Putamen (tissue), 1 donor: ENCODE measurements at regions not wholly inside any gene's neighbourhood (a gene's known extent, or its start where the extent isn't known, plus 50 kb on each side); places are given as distances from the start of the nearest gene placed in this dataset.
"Not testable (repeated sequence)": the region's sequence is repeated elsewhere in the genome, so short reads cannot be mapped to it uniquely, and the experiment has no call there.

ENCODE experiments used
- DNase-seq: peaks from one replicate; pipeline ENCODE4 v3.0.0-alpha.2; 2016; ENCODE audit warnings: low spot score

DNA sequence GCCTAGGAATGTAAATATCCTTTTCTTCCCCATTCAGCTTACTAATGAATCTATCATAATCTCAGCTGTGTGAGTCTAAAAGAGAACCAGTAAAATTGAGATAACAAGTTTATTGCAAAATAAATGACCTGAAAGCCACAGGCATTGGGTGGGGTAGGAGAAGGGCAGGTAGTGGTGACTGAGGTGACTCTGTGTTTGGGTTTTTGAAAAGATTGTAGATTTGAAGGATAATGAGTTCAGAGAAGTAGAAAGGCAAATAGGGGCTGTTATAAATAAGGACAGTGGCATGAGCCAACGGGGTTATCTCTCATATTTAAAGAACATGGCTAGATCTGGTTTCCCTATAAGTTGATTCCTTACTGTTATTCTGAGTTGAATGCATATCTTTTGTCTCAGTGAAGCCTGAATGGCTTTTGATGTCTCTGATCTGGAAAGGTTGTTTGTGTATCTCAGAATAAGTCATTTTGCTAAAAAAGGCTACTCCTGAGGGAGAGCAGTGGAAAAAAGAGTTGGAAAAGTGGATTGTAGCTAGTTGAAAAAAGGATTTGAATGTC lies 92.3 kb upstream of the TPTE start:
- not testable (repeated sequence) for DNase-seq

DNA sequence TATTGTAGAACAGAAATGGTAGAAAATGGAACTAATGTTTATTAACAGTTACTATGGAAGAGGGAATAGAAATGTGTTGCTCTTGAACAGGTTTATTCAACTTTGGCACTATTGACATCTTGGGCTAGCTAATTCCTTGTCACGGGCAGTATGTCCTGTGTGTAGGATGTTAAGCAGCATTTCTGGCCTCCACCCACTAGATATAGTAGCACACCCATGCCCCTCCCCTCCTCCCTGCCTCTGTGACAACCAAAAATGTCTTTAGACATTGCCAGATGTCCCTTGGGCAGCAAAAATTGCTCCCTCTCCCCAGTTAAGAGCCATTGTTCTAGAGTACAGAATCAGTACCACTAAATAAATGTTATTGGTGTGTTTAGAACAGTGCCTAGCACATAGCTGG lies 91.4 kb upstream of the TPTE start:
- no peak for DNase-seq

GRCh38 chr21:10431995-10432394 lies 89.4 kb upstream of the TPTE start:
- not testable (repeated sequence) for DNase-seq

- not testable (repeated sequence) for DNase-seq
Observed at GRCh38 chr21:10432456-10432855, 88.9 kb upstream of the TPTE start.

GRCh38 chr21:10437977-10438376 lies 83.4 kb upstream of the TPTE start:
- DNase-seq, result not testable (repeated sequence)

GRCh38 chr21:10440639-10441038 lies 80.7 kb upstream of the TPTE start:
- not testable (repeated sequence) for DNase-seq

DNA sequence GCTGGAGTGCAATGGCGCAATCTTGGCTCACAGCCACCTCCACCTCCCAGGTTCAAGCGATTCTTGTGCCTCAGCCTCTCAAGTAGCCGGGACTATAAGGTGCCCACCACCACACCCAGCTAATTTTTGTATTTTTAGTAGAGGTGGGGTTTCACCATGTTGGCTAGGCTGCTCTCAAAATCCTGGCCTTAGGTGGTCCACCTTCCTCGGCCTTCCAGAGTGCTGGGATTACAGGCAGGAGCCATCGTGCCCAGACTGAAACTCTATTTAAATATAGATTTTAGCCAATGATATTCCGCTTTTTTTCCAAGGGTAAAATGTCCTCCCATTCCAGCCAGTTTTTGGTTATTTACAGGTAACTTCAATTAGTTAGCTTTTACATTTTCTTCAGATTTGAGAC lies 79.4 kb upstream of the TPTE start:
- DNase-seq, result not testable (repeated sequence)

DNA sequence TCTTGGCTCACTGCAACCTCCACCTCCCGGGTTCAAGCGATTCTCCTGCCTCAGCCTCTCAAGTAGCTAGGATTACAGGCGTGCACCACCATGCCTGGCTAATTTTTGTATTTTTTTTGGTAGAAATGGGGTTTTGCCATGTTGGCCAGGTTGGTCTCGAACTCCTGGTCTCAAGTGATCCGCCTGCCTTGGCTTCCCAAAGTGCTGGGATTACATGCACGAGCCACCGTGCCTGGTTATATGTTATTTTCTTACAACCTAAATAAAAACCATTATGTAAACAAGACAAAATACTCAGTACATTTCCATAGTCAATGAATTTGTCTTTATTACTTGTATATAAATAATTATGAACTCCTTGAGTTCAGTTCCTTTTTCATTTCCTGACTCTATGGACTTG lies 75.7 kb upstream of the TPTE start:
- DNase-seq, result not testable (repeated sequence)

DNA sequence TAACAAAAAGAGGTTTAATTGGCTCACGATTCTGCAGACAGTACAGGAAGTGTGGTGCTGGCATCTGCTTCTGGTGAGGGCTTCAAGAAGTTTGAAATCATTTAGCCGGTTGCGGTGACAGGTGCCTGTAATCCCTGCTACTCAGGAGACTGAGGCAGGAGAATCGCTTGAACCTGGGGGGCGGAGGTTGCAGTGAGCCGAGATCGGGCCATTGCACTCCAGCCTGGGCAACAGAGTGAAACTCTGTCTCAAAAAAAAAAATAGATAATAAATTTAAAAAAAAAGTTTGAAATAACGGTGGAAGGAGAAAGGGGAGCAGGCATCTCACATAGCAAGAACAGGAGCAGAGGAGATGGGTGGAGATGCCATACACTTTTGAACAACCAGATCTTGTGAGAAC lies 71.9 kb upstream of the TPTE start:
- DNase-seq, result not testable (repeated sequence)

- not testable (repeated sequence) for DNase-seq
Observed at GRCh38 chr21:10451274-10451673, 70.1 kb upstream of the TPTE start.

DNA sequence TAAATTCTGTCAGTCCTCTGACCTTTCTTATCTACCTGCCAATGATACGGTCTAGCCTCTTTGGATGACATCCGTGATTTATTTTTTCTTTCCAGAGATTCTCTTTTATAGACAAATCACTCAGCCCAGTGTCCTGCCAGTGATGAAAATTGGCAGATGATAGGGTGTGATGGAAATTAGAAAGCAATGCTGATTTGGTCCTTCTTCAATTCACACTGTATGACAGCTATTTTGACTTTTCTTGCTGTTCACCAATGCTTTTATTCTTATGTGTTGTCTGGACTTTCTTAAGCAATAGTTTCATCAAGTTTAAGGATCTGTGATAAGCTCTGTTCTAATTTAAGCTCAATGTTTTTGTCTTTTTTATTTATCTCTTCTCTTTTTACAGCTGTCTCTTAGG lies 63.6 kb upstream of the TPTE start:
- DNase-seq, result not testable (repeated sequence)

DNA sequence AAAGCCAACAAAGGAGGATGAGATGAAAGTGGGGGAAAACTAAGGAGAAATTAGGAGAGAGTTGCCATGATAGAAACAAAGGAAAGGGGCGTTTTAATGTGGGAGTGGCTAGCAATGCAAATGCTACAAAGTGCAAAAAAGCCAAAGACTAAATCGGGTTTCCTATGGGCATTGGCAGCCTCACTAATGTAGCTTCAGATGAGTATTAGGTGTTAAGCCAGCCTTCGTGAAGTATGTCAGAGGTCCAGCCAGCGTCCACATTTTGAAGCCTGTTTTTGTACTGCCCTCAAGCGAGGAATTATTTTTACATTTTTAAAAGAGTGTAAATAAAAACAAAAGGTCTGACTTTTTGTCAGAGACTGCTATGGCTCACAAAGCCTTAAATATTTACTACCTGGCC lies 60.4 kb upstream of the TPTE start:
- DNase-seq, result not testable (repeated sequence)

- not testable (repeated sequence) for DNase-seq
Observed at GRCh38 chr21:10461445-10461844, 59.9 kb upstream of the TPTE start.

DNA sequence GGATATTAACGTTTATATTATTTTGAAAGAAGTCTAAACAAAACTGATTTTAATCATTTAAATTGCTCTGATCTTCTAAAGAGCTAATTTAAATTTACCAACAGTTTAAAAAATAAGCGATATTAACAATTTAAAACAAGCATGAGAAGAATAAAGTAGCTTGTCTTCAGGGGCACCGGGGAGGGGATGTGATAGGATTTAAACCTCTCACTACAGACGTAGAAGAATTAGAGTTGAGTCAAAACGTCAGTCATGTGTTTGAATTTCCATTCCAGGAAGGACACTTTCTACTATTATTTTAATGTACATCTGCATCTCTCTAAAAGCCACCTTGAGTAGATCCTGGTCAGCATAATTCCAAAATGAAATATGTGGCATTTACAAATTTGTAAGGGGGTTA lies 58.2 kb upstream of the TPTE start:
- DNase-seq, result no peak

GRCh38 chr21:10464975-10465374 lies 56.4 kb upstream of the TPTE start:
- DNase-seq, result no peak

GRCh38 chr21:10465524-10466110 lies 55.8 kb upstream of the TPTE start:
- DNase-seq, result not testable (repeated sequence)

- DNase-seq, result no peak
Observed at GRCh38 chr21:10466200-10466599, 55.2 kb upstream of the TPTE start.
